OCI-LY3 (cell line): ENCODE measurements at regions not wholly inside any gene's neighbourhood (a gene's known extent, or its start where the extent isn't known, plus 50 kb on each side); places are given as distances from the start of the nearest gene placed in this dataset.

Experiments used
- H2AFZ ChIP-seq: fragments of 200-600, 300-600 bp; shearing (Covaris generic); 2 replicates; pipeline ENCODE4 v1.6.0; 2014; ENCODE audit warnings: antibody characterized with exemption, low read depth, low read length
- H3K27ac ChIP-seq: fragments of 200-600, 300-600 bp; sonication (generic); 2 replicates; pipeline ENCODE4 v1.5.1; 2014; ENCODE audit warnings: mild to moderate bottlenecking, low read length, moderate library complexity, mixed read lengths
- H3K27me3 ChIP-seq: fragments of 200-600, 300-600 bp; sonication (generic); 2 replicates; pipeline ENCODE4 v1.6.1; 2014; ENCODE audit warnings: low read depth, low read length, mixed read lengths
- H3K36me3 ChIP-seq: fragments of 200-600, 300-600 bp; sonication (generic); replicated peaks from 2 replicates; pipeline ENCODE3; 2014; ENCODE audit warnings: low read depth, low read length, mixed read lengths
- H3K4me1 ChIP-seq: fragments of 300-600, 200-600 bp; sonication (generic); 2 replicates; pipeline ENCODE4 v1.6.1; 2014; ENCODE audit warnings: low read length, mixed read lengths
- H3K4me2 ChIP-seq: fragments of 200-600, 300-600 bp; sonication (generic); 2 replicates; pipeline ENCODE4 v1.6.1; 2014; ENCODE audit warnings: low read length, mixed read lengths
- H3K4me3 ChIP-seq: fragments of 300-600, 200-600 bp; sonication (generic); 2 replicates; pipeline ENCODE4 v1.5.1; 2014; ENCODE audit warnings: antibody characterized with exemption, mild to moderate bottlenecking, low read length, moderate library complexity
- H3K79me2 ChIP-seq: fragments of 300-600, 200-600 bp; shearing (Covaris generic); 2 replicates; pipeline ENCODE4 v1.6.1; 2014; ENCODE audit warnings: mild to moderate bottlenecking, low read length, mixed read lengths
- H3K9ac ChIP-seq: fragments of 300-600, 200-600 bp; shearing (Covaris generic); 2 replicates; pipeline ENCODE4 v1.6.0; 2014; ENCODE audit warnings: mild to moderate bottlenecking, low read length, moderate library complexity
- H3K9me3 ChIP-seq: fragments of 200-600, 300-600 bp; shearing (Covaris generic); 2 replicates; pipeline ENCODE4 v1.6.1; 2014; ENCODE audit warnings: low read length, mixed read lengths; ENCODE audit not compliant: insufficient read depth
- H4K20me1 ChIP-seq: fragments of 200-600, 300-600 bp; sonication (generic); 2 replicates; pipeline ENCODE4 v1.6.1; 2016; ENCODE audit warnings: low read length, mixed read lengths; ENCODE audit not compliant: insufficient read depth
- CTCF ChIP-seq: fragments of 200-600, 300-600 bp; sonication (generic); IDR thresholded peaks from 2 replicates; pipeline ENCODE4 v1.5.1; 2014; ENCODE audit warnings: antibody characterized with exemption, low read length, low read depth
- EZH2phosphoT487 ChIP-seq: fragments of 200-600 bp; shearing (Covaris generic); IDR thresholded peaks from 2 replicates; pipeline ENCODE4 v1.6.1; 2018; ENCODE audit warnings: antibody characterized with exemption, mixed run types, low read depth

- Histone ChIP-seq H3K9ac (no peak overlapping the region), H4K20me1 (no peaks in the 10 kb centered on the region), H3K9me3 (no peaks in the 10 kb centered on the region), H3K4me2 (no peak overlapping the region), H3K27me3 (no peaks in the 10 kb centered on the region), H3K36me3 (no peaks in the 10 kb centered on the region), H3K4me1 (no peaks in the 10 kb centered on the region), H3K27ac (no peak overlapping the region), H3K4me3 (no peak overlapping the region), H3K79me2 (no peaks in the 10 kb centered on the region), H2AFZ (no peak overlapping the region)
- TF ChIP-seq CTCF (no peak), EZH2phosphoT487 (no peak)
These were observed 56.3 kb downstream of the AGTR2 start for GRCh38 chrX:116226665-116227484.

GRCh38 chrX:116230130-116230898, 59.8 kb downstream of the AGTR2 start:
- Histone ChIP-seq H3K27ac (no peak overlapping the region), H3K9ac (no peak overlapping the region), H4K20me1 (no peaks in the 10 kb centered on the region), H2AFZ (no peak overlapping the region), H3K4me2 (no peak overlapping the region), H3K4me1 (no peaks in the 10 kb centered on the region), H3K27me3 (no peaks in the 10 kb centered on the region), H3K4me3 (no peak overlapping the region), H3K36me3 (no peaks in the 10 kb centered on the region), H3K9me3 (no peaks in the 10 kb centered on the region), H3K79me2 (no peaks in the 10 kb centered on the region)
- TF ChIP-seq EZH2phosphoT487, result no peak
- no peak for TF ChIP-seq CTCF

GRCh38 chrX:116232833-116233232, 62.3 kb downstream of the AGTR2 start:
- Histone ChIP-seq H3K27me3 (no peaks in the 10 kb centered on the region), H3K4me1 (peaks cover 18% of the 10 kb centered on the region), H3K79me2 (no peaks in the 10 kb centered on the region), H3K9me3 (no peaks in the 10 kb centered on the region), H2AFZ (no peak overlapping the region), H3K36me3 (no peaks in the 10 kb centered on the region), H3K27ac (no peak overlapping the region), H3K9ac (no peak overlapping the region), H4K20me1 (no peaks in the 10 kb centered on the region), H3K4me3 (no peak overlapping the region), H3K4me2 (no peak overlapping the region)
- TF ChIP-seq CTCF (no peak), EZH2phosphoT487 (no peak)

GRCh38 chrX:116236666-116237065, 66.1 kb downstream of the AGTR2 start:
- H4K20me1 ChIP-seq, result no peaks in the 10 kb centered on the region
- no peak overlapping the region for H3K27ac ChIP-seq
- no peaks in the 10 kb centered on the region for H3K27me3 ChIP-seq
- peak overlapping the region; percentile 19; the same call in 1 of the 2 replicates for H3K4me2 ChIP-seq
- no peaks in the 10 kb centered on the region for H3K79me2 ChIP-seq
- peaks cover 41% of the 10 kb centered on the region for H3K4me1 ChIP-seq
- TF ChIP-seq EZH2phosphoT487 (no peak), CTCF (no peak)
- no peak overlapping the region for H3K9ac ChIP-seq
- H3K9me3 ChIP-seq, result no peaks in the 10 kb centered on the region
- no peaks in the 10 kb centered on the region for H3K36me3 ChIP-seq
- H2AFZ ChIP-seq, result no peak overlapping the region
- H3K4me3 ChIP-seq, result no peak overlapping the region
